Activated B cell treated with CpG ODN at 0.5 μM for 24 hours (primary cell): ENCODE measurements at regions not wholly inside any gene's neighbourhood (a gene's known extent, or its start where the extent isn't known, plus 50 kb on each side); places are given as distances from the start of the nearest gene placed in this dataset.

Experiments used
- ATAC-seq: fragments of 200-7000 bp; cut with Tn5 transposase; one replicate; pipeline ENCODE4 v1.10.0; 2021; ENCODE audit warnings: low read depth, mild to moderate bottlenecking, moderate library complexity
- CTCF ChIA-PET: fragments of 350-600 bp; sonication (Branson Sonifier 250); formaldehyde crosslinking; loops from one replicate; lab custom pipeline; 2021; ENCODE audit warnings: antibody characterized with exemption; lab: Charles Lee
- POLR2A ChIA-PET: fragments of 350-600 bp; sonication (Branson Sonifier 250); formaldehyde crosslinking; loops from one replicate; lab custom pipeline; 2021; ENCODE audit warnings: antibody characterized with exemption; lab: Charles Lee
- DNase-seq: peaks from one replicate; pipeline ENCODE4 v3.0.0; 2022
- H3K27ac Mint-ChIP-seq: one replicate; pipeline ENCODE4 v1.8.0; 2020; ENCODE audit warnings: mixed read lengths
- H3K27me3 Mint-ChIP-seq: one replicate; pipeline ENCODE4 v1.8.0; 2021; ENCODE audit warnings: mixed read lengths
- H3K36me3 Mint-ChIP-seq: one replicate; pipeline ENCODE4 v1.8.0; 2021; ENCODE audit warnings: low read depth, mixed read lengths
- H3K4me1 Mint-ChIP-seq: one replicate; pipeline ENCODE4 v1.8.0; 2021; ENCODE audit warnings: mixed read lengths
- H3K4me3 Mint-ChIP-seq: one replicate; pipeline ENCODE4 v1.8.0; 2020; ENCODE audit warnings: mild to moderate bottlenecking, mixed read lengths
- H3K9me3 Mint-ChIP-seq: one replicate; pipeline ENCODE4 v1.8.0; 2020; ENCODE audit warnings: mixed read lengths
- CTCF ChIP-seq: fragments of 200-600 bp; IDR thresholded peaks from one replicate; pipeline ENCODE4 v1.8.0; 2022; ENCODE audit warnings: antibody characterized with exemption, mild to moderate bottlenecking
- intact Hi-C: fragments of 100-400 bp; cut with micrococcal nuclease; formaldehyde crosslinking; loops from one replicate; pipeline ENCODE4 v1.15.1; 2024

GRCh38 chr18:71503222-71503621, 1040.9 kb downstream of the CBLN2 start:
- Mint-ChIP-seq H3K9me3 (peaks cover 5% of the 10 kb centered on the region), H3K36me3 (no peaks in the 10 kb centered on the region), H3K4me3 (no peak overlapping the region), H3K4me1 (no peaks in the 10 kb centered on the region), H3K27ac (no peak overlapping the region), H3K27me3 (no peaks in the 10 kb centered on the region)
- ChIA-PET CTCF (no interaction called here), POLR2A (no interaction called here)
- no peak for TF ChIP-seq CTCF
- DNase-seq (no peak), ATAC-seq (no peak)
- intact Hi-C loops, result no loop called here

- no peak overlapping the region for H3K4me3 Mint-ChIP-seq
- intact Hi-C loops, result no loop called here
- H3K27me3 Mint-ChIP-seq, result no peaks in the 10 kb centered on the region
- POLR2A ChIA-PET, result no interaction called here
- no peaks in the 10 kb centered on the region for H3K36me3 Mint-ChIP-seq
- H3K4me1 Mint-ChIP-seq, result no peaks in the 10 kb centered on the region
- no peak for ATAC-seq
- no peak for DNase-seq
- no peak overlapping the region for H3K27ac Mint-ChIP-seq
- no peak for TF ChIP-seq CTCF
- peaks cover 6% of the 10 kb centered on the region for H3K9me3 Mint-ChIP-seq
- CTCF ChIA-PET, result no interaction called here
Measured at GRCh38 chr18:71485611-71486010, 1058.5 kb downstream of the CBLN2 start.

- POLR2A ChIA-PET, result no interaction called here
- ATAC-seq (no peak), DNase-seq (no peak)
- TF ChIP-seq CTCF, result no peak
- Mint-ChIP-seq H3K27ac (no peak overlapping the region), H3K9me3 (peaks cover 3% of the 10 kb centered on the region), H3K4me3 (no peak overlapping the region), H3K4me1 (no peaks in the 10 kb centered on the region), H3K36me3 (no peaks in the 10 kb centered on the region), H3K27me3 (no peaks in the 10 kb centered on the region)
- intact Hi-C loops, result no loop called here
- CTCF ChIA-PET, result no interaction called here
Measured at GRCh38 chr18:71471963-71472725, 1072.0 kb downstream of the CBLN2 start.

- no peak for ATAC-seq
- H3K27ac Mint-ChIP-seq, result no peak overlapping the region
- H3K4me3 Mint-ChIP-seq, result no peak overlapping the region
- POLR2A ChIA-PET, result no interaction called here
- no peaks in the 10 kb centered on the region for H3K9me3 Mint-ChIP-seq
- H3K36me3 Mint-ChIP-seq, result no peaks in the 10 kb centered on the region
- no peaks in the 10 kb centered on the region for H3K4me1 Mint-ChIP-seq
- CTCF ChIA-PET, result no interaction called here
- intact Hi-C loops, result no loop called here
- TF ChIP-seq CTCF, result no peak
- H3K27me3 Mint-ChIP-seq, result no peaks in the 10 kb centered on the region
- no peak for DNase-seq
Measured at GRCh38 chr18:71456206-71456605, 1087.9 kb downstream of the CBLN2 start.

GRCh38 chr18:71450257-71450656, 1093.9 kb downstream of the CBLN2 start:
- no peak overlapping the region for H3K27ac Mint-ChIP-seq
- DNase-seq (no peak), ATAC-seq (no peak)
- no peaks in the 10 kb centered on the region for H3K4me1 Mint-ChIP-seq
- H3K36me3 Mint-ChIP-seq, result no peaks in the 10 kb centered on the region
- POLR2A ChIA-PET, result no interaction called here
- TF ChIP-seq CTCF, result no peak
- CTCF ChIA-PET, result no interaction called here
- no peaks in the 10 kb centered on the region for H3K27me3 Mint-ChIP-seq
- H3K4me3 Mint-ChIP-seq, result no peak overlapping the region
- peaks cover 2% of the 10 kb centered on the region for H3K9me3 Mint-ChIP-seq
- intact Hi-C loops, result no loop called here
